Upper lobe of left lung (tissue), 6 donors: ENCODE measurements at regions not wholly inside any gene's neighbourhood (a gene's known extent, or its start where the extent isn't known, plus 50 kb on each side); places are given as distances from the start of the nearest gene placed in this dataset.
A peak's percentile ranks its signal among the peaks of the same experiment; 100 is the strongest.

Experiments used
- ATAC-seq, 2 donors: fragments of 200-7000 bp; cut with Tn5 transposase; one replicate each; pipeline ENCODE4 v1.9.1; 2022; ENCODE audit warnings: mild to moderate bottlenecking in 2 of 2, moderate library complexity in 2 of 2; ENCODE audit not compliant: low FRiP score in 2 of 2
- DNase-seq, 2 donors: peaks; one replicate each; pipeline ENCODE4 v3.0.0-alpha.2; 2019 to 2020
- H3K27ac ChIP-seq, 4 donors: fragments of 200-600 bp; sonication (generic); one replicate each; pipeline ENCODE4 v1.5.1; 2016 to 2019
- H3K27me3 ChIP-seq, 4 donors: fragments of 200-600 bp; sonication (generic); one replicate each; pipeline ENCODE4 v1.5.1; 2017 to 2019
- H3K36me3 ChIP-seq, 4 donors: fragments of 200-600 bp; sonication (generic); one replicate each; pipeline ENCODE4 v1.5.1; 2016 to 2019
- H3K4me1 ChIP-seq, 4 donors: fragments of 200-600 bp; sonication (generic); one replicate each; pipeline ENCODE4 v1.5.1; 2018 to 2019
- H3K4me3 ChIP-seq, 4 donors: fragments of 200-600 bp; sonication (generic); one replicate each; pipeline ENCODE4 v1.5.1; 2017 to 2019; ENCODE audit warnings: mild to moderate bottlenecking in 2 of 4, moderate library complexity in 1 of 4
- H3K9me3 ChIP-seq, 4 donors: fragments of 200-600 bp; sonication (generic); one replicate each; pipeline ENCODE4 v1.5.1; 2018 to 2019
- EP300 ChIP-seq, 4 donors: sonication (generic); formaldehyde crosslinking; IDR thresholded peaks; one replicate each; pipeline ENCODE4 v1.5.1; 2017; ENCODE audit warnings: antibody characterized with exemption in 4 of 4, control low read depth in 2 of 4
- POLR2A ChIP-seq, 4 donors: fragments of 450-650 bp; IDR thresholded peaks; one replicate each; pipeline ENCODE4 v1.5.1; 2016 to 2017; ENCODE audit warnings: antibody characterized with exemption in 4 of 4, mild to moderate bottlenecking in 2 of 4
- POLR2AphosphoS5 ChIP-seq, 2 donors: sonication (generic); formaldehyde crosslinking; IDR thresholded peaks; one replicate each; pipeline ENCODE4 v1.5.1; 2017; ENCODE audit warnings: antibody characterized with exemption in 2 of 2
- WGBS, 2 donors: methylation state at CpG; one replicate each; pipeline ENCODE4 v1.1.5; 2017 to 2018; 5-methylcytosine and 5-hydroxymethylcytosine counted together
- TF ChIP-seq, protein P1 (sequence below), 6 experiments: fragments of 450-650 bp in 4 of 6; fragments of 200-600 bp in 2 of 6; sonication (generic) in 2 of 6; IDR thresholded peaks; one replicate each; pipeline ENCODE4 v1.5.1; 2016 to 2019; ENCODE audit warnings: antibody characterized with exemption in 6 of 6
- donor health status: DM: no; HTN: no; CAD: no; lungs with moderate emphysema.
- donor health status: DM: no; HTN: yes; CAD: no; lungs with severe emphysema.

DNA sequence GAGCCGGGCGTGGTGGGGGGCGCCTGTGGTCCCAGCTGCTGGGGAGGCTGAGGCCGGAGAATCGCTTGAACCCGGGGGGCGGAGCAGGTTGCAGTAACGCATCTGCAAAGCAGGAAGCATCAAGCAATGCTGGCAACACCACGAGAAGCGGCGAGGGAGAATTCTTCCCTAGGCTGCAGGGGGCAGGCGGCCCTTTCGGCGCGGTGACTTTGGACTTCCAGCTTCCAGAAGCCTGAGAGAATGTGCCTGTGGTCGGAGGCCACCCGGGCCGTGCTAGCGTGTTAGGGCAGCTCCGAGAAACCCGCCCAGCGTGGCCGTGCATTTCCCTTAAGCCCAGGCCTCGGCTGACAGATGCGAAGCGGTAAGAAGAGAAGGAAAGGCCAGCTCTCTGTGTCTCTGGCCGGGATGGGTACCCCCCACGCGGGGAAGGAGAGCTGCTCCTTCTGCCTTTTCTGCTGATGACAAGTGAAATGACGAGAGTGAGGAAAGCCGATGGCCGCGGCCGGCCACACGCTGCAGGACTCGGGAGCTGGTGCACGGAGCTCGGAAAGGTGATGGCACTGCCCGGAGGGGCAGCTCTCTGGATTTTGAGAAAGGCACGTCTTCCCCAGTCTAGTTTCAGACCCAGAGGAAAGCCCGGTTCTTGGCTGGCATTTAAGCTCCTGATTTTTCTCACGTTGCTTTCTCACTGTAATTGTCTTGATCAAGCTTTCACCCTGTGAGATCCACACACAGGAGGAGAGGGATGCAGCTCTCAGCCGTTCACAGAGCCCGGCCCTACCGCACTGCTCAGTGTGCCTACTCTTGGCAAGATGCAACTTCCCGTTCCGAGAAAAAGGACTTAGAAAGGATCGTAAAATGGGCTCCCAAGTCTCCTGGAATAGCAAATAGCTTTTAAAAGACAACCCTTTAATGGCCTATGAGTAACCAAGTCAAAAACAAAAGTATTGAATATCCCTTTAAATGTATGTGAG lies 68.3 kb upstream of the EXOC2 start:
- ATAC-seq (no peak), DNase-seq (peak in 1 of 2 donors; percentile 72)
- WGBS, 2 donors, result 90% methylated on average over 40 to 48 of the region's 48 CpGs

DNA sequence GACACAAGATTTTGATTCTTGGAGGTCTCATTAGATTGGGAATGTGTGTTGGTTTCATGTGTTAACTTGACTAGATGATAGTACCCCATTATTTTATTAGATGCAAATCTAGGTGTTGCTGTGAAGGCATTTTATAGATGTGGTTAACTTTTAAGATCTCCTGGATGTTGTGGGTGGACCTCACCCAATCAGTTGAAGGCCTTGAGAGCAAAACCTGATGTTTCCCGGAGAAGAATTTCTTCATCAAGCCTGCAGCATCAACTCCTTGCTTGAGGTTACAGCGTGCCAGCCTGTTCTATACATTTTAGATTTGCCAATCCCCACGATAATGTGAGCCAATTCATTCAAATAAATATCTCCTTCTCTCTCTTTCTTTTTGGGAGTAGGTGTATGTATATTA lies 66.8 kb upstream of the EXOC2 start:
- ATAC-seq (no peak), DNase-seq (no peak)
- no peak overlapping the region for H3K4me3 ChIP-seq
- H3K4me1 ChIP-seq, result no peaks in the 10 kb centered on the region
- no peaks in the 10 kb centered on the region for H3K9me3 ChIP-seq
- 95 to 97% methylated on average over 3 of the region's 3 CpGs for WGBS, 2 donors
- H3K36me3 ChIP-seq, result no peaks in the 10 kb centered on the region
- no peak overlapping the region for H3K27ac ChIP-seq
- H3K27me3 ChIP-seq, result no peaks in the 10 kb centered on the region
- TF ChIP-seq POLR2A (IDR thresholded peaks at IDR 0.05) (no peak), POLR2AphosphoS5 (IDR thresholded peaks at IDR 0.05) (no peak), EP300 (IDR thresholded peaks at IDR 0.05) (no peak)
- TF ChIP-seq, protein P1, sequence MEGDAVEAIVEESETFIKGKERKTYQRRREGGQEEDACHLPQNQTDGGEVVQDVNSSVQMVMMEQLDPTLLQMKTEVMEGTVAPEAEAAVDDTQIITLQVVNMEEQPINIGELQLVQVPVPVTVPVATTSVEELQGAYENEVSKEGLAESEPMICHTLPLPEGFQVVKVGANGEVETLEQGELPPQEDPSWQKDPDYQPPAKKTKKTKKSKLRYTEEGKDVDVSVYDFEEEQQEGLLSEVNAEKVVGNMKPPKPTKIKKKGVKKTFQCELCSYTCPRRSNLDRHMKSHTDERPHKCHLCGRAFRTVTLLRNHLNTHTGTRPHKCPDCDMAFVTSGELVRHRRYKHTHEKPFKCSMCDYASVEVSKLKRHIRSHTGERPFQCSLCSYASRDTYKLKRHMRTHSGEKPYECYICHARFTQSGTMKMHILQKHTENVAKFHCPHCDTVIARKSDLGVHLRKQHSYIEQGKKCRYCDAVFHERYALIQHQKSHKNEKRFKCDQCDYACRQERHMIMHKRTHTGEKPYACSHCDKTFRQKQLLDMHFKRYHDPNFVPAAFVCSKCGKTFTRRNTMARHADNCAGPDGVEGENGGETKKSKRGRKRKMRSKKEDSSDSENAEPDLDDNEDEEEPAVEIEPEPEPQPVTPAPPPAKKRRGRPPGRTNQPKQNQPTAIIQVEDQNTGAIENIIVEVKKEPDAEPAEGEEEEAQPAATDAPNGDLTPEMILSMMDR (IDR thresholded peaks at IDR 0.05), result no peak

More for the DNA sequence above, 68.3 kb upstream of the EXOC2 start:
- Histone ChIP-seq H3K4me1 (no peaks in the 10 kb centered on the region), H3K36me3 (no peaks in the 10 kb centered on the region), H3K9me3 (no peaks in the 10 kb centered on the region), H3K4me3 (no peak overlapping the region), H3K27ac (no peak overlapping the region), H3K27me3 (no peaks in the 10 kb centered on the region)
- TF ChIP-seq EP300 (IDR thresholded peaks at IDR 0.05) (no peak), POLR2A (IDR thresholded peaks at IDR 0.05) (no peak), POLR2AphosphoS5 (IDR thresholded peaks at IDR 0.05) (no peak)
- TF ChIP-seq, protein P1 (IDR thresholded peaks at IDR 0.05), result no peak

DNA sequence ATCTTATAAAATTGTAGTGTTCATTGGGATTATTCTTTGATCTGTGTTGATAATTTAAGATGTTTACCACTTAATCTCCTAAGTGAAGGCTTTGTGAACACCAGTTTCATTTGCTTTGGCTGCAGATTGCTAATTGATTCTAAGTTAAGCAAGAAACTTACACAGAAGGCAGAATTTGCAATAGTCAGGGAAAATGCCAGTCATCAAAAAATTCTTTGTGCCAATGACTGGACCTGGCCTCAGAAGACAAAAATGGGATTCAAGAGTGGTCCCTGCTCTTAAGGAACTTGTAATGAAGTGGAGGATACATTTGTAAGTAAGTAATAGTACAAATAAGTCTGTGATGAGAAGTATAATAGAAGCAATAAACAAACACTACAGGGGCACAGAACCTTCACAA lies 63.3 kb upstream of the EXOC2 start:
- TF ChIP-seq POLR2A (IDR thresholded peaks at IDR 0.05) (no peak), POLR2AphosphoS5 (IDR thresholded peaks at IDR 0.05) (no peak), EP300 (IDR thresholded peaks at IDR 0.05) (no peak)
- TF ChIP-seq, protein P1 (IDR thresholded peaks at IDR 0.05), result no peak
- no peak overlapping the region for H3K4me3 ChIP-seq
- DNase-seq (no peak), ATAC-seq (no peak)
- H3K27me3 ChIP-seq, result no peaks in the 10 kb centered on the region
- no peaks in the 10 kb centered on the region for H3K4me1 ChIP-seq
- H3K27ac ChIP-seq, result no peak overlapping the region
- H3K36me3 ChIP-seq, result no peaks in the 10 kb centered on the region
- H3K9me3 ChIP-seq, result no peaks in the 10 kb centered on the region

DNA sequence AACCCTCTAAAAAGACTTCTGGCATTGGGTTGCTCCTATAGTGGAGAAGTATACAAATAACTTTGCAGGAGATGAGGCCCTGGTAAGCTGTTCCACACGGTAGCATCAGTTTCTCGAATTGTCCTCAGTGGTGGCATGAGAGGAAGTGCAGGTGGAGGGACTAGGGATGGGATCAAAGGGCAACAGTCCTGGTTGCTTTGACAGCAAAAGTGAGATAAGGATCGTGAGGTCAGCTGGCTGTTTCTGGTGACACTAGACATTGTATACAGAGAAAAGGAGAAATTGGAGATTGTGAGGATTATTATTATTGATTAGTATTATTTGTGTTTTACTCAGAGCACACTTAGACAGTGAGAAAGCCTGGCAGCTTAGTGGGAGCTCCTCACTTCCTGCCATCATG lies 61.3 kb upstream of the EXOC2 start:
- 76 to 94% methylated on average over 3 of the region's 3 CpGs for WGBS, 2 donors
- no peak for TF ChIP-seq EP300 (IDR thresholded peaks at IDR 0.05)
- no peak for TF ChIP-seq POLR2AphosphoS5 (IDR thresholded peaks at IDR 0.05)
- TF ChIP-seq, protein P1 (IDR thresholded peaks at IDR 0.05), result no peak
- TF ChIP-seq POLR2A (IDR thresholded peaks at IDR 0.05), result no peak
- Histone ChIP-seq H3K27me3 (no peaks in the 10 kb centered on the region), H3K4me1 (no peaks in the 10 kb centered on the region), H3K27ac (no peak overlapping the region), H3K36me3 (no peaks in the 10 kb centered on the region), H3K9me3 (no peaks in the 10 kb centered on the region), H3K4me3 (no peak overlapping the region)
- ATAC-seq (no peak), DNase-seq (no peak)

DNA sequence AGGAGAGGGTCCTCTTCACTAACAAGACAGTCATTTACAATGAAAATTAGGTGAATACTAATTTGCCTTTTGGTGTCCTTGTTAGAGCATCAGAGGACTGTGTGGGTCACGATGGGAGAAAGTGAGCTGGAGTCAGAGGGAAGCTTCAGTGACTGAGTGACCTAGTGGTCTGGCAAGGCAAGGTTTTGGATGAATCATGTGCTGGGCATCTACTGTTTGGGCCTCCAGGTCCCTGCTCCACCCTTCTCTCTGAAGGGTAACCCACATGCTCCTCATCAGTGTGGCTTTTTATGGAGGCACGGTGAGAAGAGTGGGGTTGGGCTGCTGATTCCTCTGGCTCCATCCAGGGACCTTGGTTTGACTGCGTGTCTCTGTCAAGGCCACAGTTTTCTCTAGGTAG lies 60.5 kb upstream of the EXOC2 start:
- Histone ChIP-seq H3K27me3 (no peaks in the 10 kb centered on the region), H3K36me3 (no peaks in the 10 kb centered on the region), H3K4me3 (no peak overlapping the region), H3K27ac (no peak overlapping the region), H3K4me1 (no peaks in the 10 kb centered on the region), H3K9me3 (no peaks in the 10 kb centered on the region)
- 93 to 100% methylated on average over 3 of the region's 3 CpGs for WGBS, 2 donors
- DNase-seq (no peak), ATAC-seq (no peak)
- TF ChIP-seq, protein P1 (IDR thresholded peaks at IDR 0.05), result no peak
- TF ChIP-seq EP300 (IDR thresholded peaks at IDR 0.05), result no peak
- TF ChIP-seq POLR2A (IDR thresholded peaks at IDR 0.05), result no peak
- no peak for TF ChIP-seq POLR2AphosphoS5 (IDR thresholded peaks at IDR 0.05)
